ENCODE measurements at regions not wholly inside any gene's neighbourhood (a gene's known extent, or its start where the extent isn't known, plus 50 kb on each side); places are given as distances from the start of the nearest gene placed in this dataset.

DNA sequence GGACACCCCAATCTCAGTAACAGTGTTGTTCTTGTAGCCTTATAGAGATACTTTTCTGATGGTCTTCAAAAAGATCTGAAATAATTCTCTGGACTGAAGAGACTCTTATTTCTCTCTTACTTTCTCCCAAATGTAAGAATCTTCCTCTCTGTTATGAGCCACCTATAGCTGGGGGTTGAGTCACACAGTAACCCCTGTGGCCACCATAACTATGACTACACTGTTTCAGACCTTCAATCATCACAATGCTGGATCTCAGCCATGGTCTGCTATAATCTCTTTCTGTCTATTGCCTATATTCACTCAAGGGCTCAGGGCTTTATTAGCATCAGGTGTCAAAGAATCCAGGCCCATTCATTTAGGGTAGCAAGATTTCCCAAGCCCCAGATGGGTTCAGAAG is 436.9 kb downstream of the KDM5D start:
- DNase-seq: no peak
- no peaks in the 10 kb centered on the region for H3K9me3 ChIP-seq (ENCODE audit: control extremely low read depth in 1 of 3, control insufficient read depth in 2 of 3, insufficient read depth in 1 of 3, low read length in 2 of 3)
- H3K4me3 Mint-ChIP-seq: no peak overlapping the region
- H3K27me3 ChIP-seq (replicated peaks in 1 of 4; ENCODE audit: control extremely low read depth in 1 of 4, control insufficient read depth in 3 of 4, insufficient read depth in 4 of 4, low read length in 3 of 4): no peaks in the 10 kb centered on the region
- H3K4me3 ChIP-seq (ENCODE audit: control extremely low read depth in 1 of 5, extremely low read depth in 1 of 5, insufficient read depth in 1 of 5, low read depth in 2 of 5, low read length in 4 of 5): no peak overlapping the region
- TF ChIP-seq, protein P1, sequence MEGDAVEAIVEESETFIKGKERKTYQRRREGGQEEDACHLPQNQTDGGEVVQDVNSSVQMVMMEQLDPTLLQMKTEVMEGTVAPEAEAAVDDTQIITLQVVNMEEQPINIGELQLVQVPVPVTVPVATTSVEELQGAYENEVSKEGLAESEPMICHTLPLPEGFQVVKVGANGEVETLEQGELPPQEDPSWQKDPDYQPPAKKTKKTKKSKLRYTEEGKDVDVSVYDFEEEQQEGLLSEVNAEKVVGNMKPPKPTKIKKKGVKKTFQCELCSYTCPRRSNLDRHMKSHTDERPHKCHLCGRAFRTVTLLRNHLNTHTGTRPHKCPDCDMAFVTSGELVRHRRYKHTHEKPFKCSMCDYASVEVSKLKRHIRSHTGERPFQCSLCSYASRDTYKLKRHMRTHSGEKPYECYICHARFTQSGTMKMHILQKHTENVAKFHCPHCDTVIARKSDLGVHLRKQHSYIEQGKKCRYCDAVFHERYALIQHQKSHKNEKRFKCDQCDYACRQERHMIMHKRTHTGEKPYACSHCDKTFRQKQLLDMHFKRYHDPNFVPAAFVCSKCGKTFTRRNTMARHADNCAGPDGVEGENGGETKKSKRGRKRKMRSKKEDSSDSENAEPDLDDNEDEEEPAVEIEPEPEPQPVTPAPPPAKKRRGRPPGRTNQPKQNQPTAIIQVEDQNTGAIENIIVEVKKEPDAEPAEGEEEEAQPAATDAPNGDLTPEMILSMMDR (IDR thresholded peaks at IDR 0.05): no peak
- no peak for TF ChIP-seq EZH2 (IDR thresholded peaks at IDR 0.05; ENCODE audit: borderline replicate concordance, insufficient read depth, low read depth, low read length, poor library complexity, severe bottlenecking)
- no peaks in the 10 kb centered on the region for H3K27me3 Mint-ChIP-seq
- H3K36me3 ChIP-seq (replicated peaks in 1 of 2; ENCODE audit: control extremely low read depth in 1 of 2, control insufficient read depth in 1 of 2, extremely low read depth in 1 of 2, insufficient read depth in 2 of 2, low read length in 1 of 2): no peaks in the 10 kb centered on the region
- ATAC-seq (ENCODE audit: low read depth): no peak
- intact Hi-C loops (cut with micrococcal nuclease): no loop called here
- no peaks in the 10 kb centered on the region for H3K4me1 ChIP-seq (ENCODE audit: control insufficient read depth in 2 of 2, insufficient read depth in 2 of 2, low read length in 2 of 2)
- H3K27ac ChIP-seq (ENCODE audit: low read length in 2 of 2): no peak overlapping the region
- no peak overlapping the region for H3K9ac ChIP-seq (ENCODE audit: low read length)
- ChIA-PET POLR2A (no interaction called here), CTCF (no interaction called here)
- no peaks in the 10 kb centered on the region for H3K4me1 Mint-ChIP-seq
- H3K27ac Mint-ChIP-seq: no peak overlapping the region
- H2AFZ ChIP-seq (ENCODE audit: insufficient read depth, low read depth, low read length, poor library complexity, severe bottlenecking): no peak overlapping the region
- no peaks in the 10 kb centered on the region for H3K79me2 ChIP-seq (ENCODE audit: control insufficient read depth, insufficient read depth, low read length)
- no peak overlapping the region for H3K4me2 ChIP-seq (replicated peaks; ENCODE audit: low read depth, low read length, poor library complexity, severe bottlenecking)
- H3K9me3 Mint-ChIP-seq (ENCODE audit: insufficient read depth): no peaks in the 10 kb centered on the region
- no peaks in the 10 kb centered on the region for H4K20me1 ChIP-seq (ENCODE audit: control insufficient read depth, insufficient read depth, low read length, poor library complexity, severe bottlenecking)

DNA sequence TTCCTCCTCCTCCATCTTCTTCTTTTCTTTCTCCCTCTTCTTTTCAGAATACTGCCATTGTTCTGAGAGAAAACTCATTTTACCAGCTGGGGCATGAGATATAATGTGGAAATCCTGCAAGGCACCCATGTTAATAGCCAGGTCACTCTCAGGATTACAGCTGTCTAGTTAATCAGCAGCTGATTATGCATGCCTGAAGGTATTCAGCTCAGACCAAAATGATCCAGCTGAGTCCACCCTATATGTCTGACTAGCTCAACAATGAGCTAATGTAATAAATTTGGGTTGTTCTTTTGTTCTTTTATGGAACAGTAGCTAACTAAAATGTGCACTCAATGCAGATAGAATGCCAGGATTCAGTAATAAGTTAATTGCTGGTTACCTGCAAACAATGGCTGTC is 441.4 kb downstream of the KDM5D start:
- CTCF ChIA-PET: no interaction called here
- Mint-ChIP-seq H3K4me3 (no peak overlapping the region), H3K9me3 (ENCODE audit: insufficient read depth) (no peaks in the 10 kb centered on the region), H3K27ac (no peak overlapping the region), H3K4me1 (no peaks in the 10 kb centered on the region), H3K27me3 (no peaks in the 10 kb centered on the region)
- DNase-seq (no peak), ATAC-seq (ENCODE audit: low read depth) (no peak)
- POLR2A ChIA-PET: no interaction called here
- H4K20me1 ChIP-seq (ENCODE audit: control insufficient read depth, insufficient read depth, low read length, poor library complexity, severe bottlenecking): no peaks in the 10 kb centered on the region
- no peak overlapping the region for H3K4me2 ChIP-seq (replicated peaks; ENCODE audit: low read depth, low read length, poor library complexity, severe bottlenecking)
- no peaks in the 10 kb centered on the region for H3K4me1 ChIP-seq (ENCODE audit: control insufficient read depth in 2 of 2, insufficient read depth in 2 of 2, low read length in 2 of 2)
- intact Hi-C loops (cut with micrococcal nuclease): no loop called here
- no peak overlapping the region for H3K4me3 ChIP-seq (ENCODE audit: control extremely low read depth in 1 of 5, extremely low read depth in 1 of 5, insufficient read depth in 1 of 5, low read depth in 2 of 5, low read length in 4 of 5)
- no peak overlapping the region for H2AFZ ChIP-seq (ENCODE audit: insufficient read depth, low read depth, low read length, poor library complexity, severe bottlenecking)
- H3K27me3 ChIP-seq (replicated peaks in 1 of 4; ENCODE audit: control extremely low read depth in 1 of 4, control insufficient read depth in 3 of 4, insufficient read depth in 4 of 4, low read length in 3 of 4): no peaks in the 10 kb centered on the region
- H3K9me3 ChIP-seq (ENCODE audit: control extremely low read depth in 1 of 3, control insufficient read depth in 2 of 3, insufficient read depth in 1 of 3, low read length in 2 of 3): no peaks in the 10 kb centered on the region
- no peak overlapping the region for H3K9ac ChIP-seq (ENCODE audit: low read length)
- H3K27ac ChIP-seq (ENCODE audit: low read length in 2 of 2): no peak overlapping the region
- H3K79me2 ChIP-seq (ENCODE audit: control insufficient read depth, insufficient read depth, low read length): no peaks in the 10 kb centered on the region
- no peaks in the 10 kb centered on the region for H3K36me3 ChIP-seq (replicated peaks in 1 of 2; ENCODE audit: control extremely low read depth in 1 of 2, control insufficient read depth in 1 of 2, extremely low read depth in 1 of 2, insufficient read depth in 2 of 2, low read length in 1 of 2)
- TF ChIP-seq, protein P1 (IDR thresholded peaks at IDR 0.05): no peak
- TF ChIP-seq EZH2 (IDR thresholded peaks at IDR 0.05; ENCODE audit: borderline replicate concordance, insufficient read depth, low read depth, low read length, poor library complexity, severe bottlenecking): no peak
